Astrocyte of the spinal cord (primary cell): ENCODE measurements at regions not wholly inside any gene's neighbourhood (a gene's known extent, or its start where the extent isn't known, plus 50 kb on each side); places are given as distances from the start of the nearest gene placed in this dataset.
A peak's percentile ranks its signal among the peaks of the same experiment; 100 is the strongest.
"Not testable (repeated sequence)": the region's sequence is repeated elsewhere in the genome, so short reads cannot be mapped to it uniquely, and the experiment has no call there.

Experiments
- DNase-seq: peaks from one replicate; pipeline ENCODE4 v3.0.0; 2011; ENCODE audit warnings: low read depth, low spot score
- H3K4me3 ChIP-seq: 2 replicates; pipeline ENCODE4 v1.5.1; 2011; ENCODE audit warnings: low read depth, mild to moderate bottlenecking, low read length, moderate library complexity
- CTCF ChIP-seq: IDR thresholded peaks from 2 replicates; pipeline ENCODE4 v1.5.1; 2012; ENCODE audit warnings: low read depth, mild to moderate bottlenecking, low read length, inconsistent platforms
- in situ Hi-C: cut with HindIII; loops from 2 replicates; pipeline ENCODE4 v1.10.0; 2017; ENCODE audit warnings: low sequenced_read_pairs

DNA sequence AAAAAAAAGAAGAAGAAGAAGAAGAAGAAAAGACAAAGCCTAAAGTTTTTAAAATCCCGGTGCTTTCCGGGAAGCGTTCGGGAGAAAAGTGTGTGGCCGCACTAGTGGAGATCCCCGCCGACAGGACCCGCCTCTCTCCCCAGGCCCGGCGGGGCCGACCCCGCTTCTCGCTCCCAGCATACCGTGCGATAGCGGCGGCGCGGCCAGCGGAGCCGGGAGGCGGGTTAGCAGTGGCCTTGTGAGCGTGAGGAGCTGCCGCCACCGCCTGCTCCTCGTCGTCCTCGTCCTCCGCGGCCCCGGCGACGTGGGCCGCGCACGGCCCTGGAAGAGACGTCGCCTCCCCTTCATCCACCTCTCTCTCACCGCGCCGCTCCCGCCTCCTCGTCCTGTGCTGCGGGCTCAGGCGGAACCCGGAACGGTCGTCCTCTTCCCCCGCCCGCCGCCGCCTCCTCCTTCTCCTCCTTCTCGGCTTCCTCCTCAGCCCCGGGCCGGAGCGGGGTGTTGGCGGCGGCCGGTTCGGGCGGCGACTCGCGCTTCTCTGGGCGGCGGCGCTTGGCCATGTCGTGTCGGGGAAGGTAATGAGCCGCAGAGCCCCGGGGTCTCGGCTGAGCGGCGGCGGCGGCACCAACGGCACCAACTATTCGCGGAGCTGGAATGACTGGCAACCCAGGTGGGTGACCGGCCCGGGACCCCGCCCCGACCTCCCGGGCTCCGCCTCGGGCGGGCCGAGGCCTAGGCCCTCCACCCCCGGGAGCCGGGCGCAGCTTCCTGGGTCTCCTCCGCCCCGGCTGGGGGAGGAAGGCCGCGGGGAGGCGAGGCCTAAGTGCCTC, 62.6 kb upstream of the CDR2 start:
- DNase-seq, result peak; percentile 75
- in situ Hi-C loops, result not testable (repeated sequence)
- peak overlapping the region; percentile 54 for H3K4me3 ChIP-seq

DNA sequence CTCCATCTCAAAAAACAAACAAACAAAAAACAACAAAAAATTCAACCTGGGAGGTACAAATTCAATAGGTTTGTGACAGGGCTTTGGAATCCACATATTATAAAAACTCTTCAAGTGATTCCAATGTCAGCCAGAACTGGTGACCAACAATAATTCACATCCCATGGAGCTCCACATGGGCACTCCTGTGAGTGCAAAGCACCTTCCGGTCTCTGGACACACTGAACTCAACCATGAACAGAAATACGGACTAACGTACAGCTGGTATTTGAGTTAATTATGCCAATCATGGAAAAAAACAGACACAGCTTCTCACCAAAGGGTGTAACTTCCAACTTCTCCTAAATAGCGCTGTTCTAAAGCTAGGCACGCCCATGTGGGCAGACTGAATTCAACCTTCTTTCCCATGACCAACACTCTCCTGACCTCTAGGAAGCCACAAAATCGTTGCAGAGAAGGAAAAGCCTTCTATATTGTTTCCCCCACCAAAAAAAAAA, 62.0 kb upstream of the CDR2 start:
- peak overlapping the region; percentile 54 for H3K4me3 ChIP-seq
- DNase-seq, in situ Hi-C loops: not testable (repeated sequence)

DNA sequence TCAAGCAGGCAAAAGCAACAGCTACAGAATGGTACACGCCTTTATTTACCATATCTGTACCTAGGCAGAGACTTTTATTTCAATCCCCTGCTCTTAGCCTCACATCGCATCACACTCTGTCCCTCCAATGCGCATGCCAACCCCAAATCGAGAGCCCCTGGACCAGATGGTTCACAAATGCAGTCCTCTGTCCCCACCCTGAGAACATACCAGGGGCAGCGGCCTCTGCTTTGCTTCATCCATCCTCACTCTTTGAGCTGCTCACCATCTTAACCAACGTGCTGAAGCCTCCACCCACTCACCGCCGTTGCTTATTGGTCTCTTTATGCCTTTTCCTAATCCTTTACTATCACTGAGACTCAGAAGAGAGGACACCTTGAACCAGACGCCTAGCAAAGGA, 56.9 kb upstream of the CDR2 start:
- H3K4me3 ChIP-seq, in situ Hi-C loops, DNase-seq: not testable (repeated sequence)

DNA sequence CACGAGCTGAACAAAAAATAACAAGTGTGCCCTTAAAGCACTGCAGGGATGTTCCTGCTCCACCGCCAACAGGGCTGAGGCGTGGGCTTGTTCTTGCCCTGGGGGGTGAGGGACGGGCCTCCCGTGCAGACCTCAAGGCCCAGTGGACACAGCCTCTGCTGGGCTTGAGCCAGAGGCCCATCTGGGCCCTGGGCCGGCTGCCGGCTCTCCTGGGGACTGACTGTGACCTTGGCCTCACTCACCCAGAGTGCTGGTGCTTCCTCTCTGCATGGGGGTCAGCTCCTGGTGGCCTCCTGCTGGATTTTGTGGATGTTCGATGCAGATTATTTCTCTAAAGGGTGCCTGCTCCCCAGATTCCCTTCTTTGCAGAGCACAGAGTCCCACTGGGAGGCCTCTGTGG, 54.2 kb upstream of the CDR2 start:
- TF ChIP-seq CTCF, result no peak
- no peak for DNase-seq
- no peak overlapping the region for H3K4me3 ChIP-seq
- in situ Hi-C loops, result no loop called here

DNA sequence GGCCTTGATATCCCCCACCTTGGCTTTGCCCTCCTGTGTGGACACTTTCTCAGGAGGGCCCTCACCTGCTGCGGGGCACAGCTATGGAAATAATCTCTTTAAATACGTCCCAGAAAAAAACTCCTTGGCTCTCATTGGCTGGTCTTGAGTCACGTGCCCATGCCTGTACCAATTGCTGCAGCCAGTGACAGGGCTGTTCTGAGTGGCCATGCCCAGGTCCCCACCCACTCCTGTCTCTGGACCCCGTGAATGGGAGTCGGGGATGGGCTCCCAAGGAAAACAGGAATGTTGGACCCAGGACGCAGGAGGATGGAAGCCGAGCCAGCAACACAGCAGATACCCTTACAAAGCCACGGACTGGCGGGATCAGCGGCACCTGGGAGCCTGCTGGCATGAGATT, 53.1 kb upstream of the CDR2 start:
- DNase-seq, result no peak
- in situ Hi-C loops, result no loop called here
- no peak overlapping the region for H3K4me3 ChIP-seq
- TF ChIP-seq CTCF, result no peak

DNA sequence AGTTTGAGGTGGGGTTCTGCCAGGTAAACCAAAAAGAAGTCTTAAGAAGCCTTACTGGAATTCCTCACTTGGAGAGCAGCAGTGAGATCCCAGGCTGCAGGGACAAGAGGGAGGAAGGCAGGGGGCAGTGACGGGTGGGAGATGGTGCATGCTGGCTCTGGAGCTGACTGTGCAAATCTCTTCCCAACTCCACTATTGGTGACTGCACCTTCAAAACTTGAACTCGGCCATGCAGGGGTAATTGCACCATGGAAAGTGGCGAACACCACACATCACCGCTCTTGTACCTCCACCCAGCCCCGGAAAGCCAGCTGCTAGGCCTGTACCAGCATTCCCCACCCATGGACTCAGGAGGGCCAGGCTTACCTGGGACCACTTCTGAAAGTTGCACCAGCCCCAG, 51.4 kb upstream of the CDR2 start:
- in situ Hi-C loops, result no loop called here
- no peak for TF ChIP-seq CTCF
- no peak for DNase-seq
- H3K4me3 ChIP-seq, result no peak overlapping the region

GRCh38 chr16:22425036-22425801, 50.8 kb upstream of the CDR2 start:
- H3K4me3 ChIP-seq, result no peak overlapping the region
- no peak for DNase-seq
- in situ Hi-C loops, result no loop called here
- no peak for TF ChIP-seq CTCF

- TF ChIP-seq CTCF, result no peak
- in situ Hi-C loops, result no loop called here
- no peak for DNase-seq
- H3K4me3 ChIP-seq, result no peak overlapping the region
These were observed 49.9 kb upstream of the CDR2 start for GRCh38 chr16:22424161-22424937.
